H9 (cell line): ENCODE measurements at regions not wholly inside any gene's neighbourhood (a gene's known extent, or its start where the extent isn't known, plus 50 kb on each side); places are given as distances from the start of the nearest gene placed in this dataset.

Experiments used
- DNase-seq: peaks from one replicate; pipeline ENCODE4 v3.0.0-alpha.2; 2017
- H2AFZ ChIP-seq: one replicate; pipeline ENCODE4 v1.6.1; 2013; ENCODE audit warnings: mild to moderate bottlenecking, low read length, control low read depth, moderate library complexity
- H2AK5ac ChIP-seq: 2 replicates; pipeline ENCODE4 v1.6.1; 2013; ENCODE audit warnings: low read length, control low read depth, mixed read lengths; ENCODE audit not compliant: insufficient read length
- H2BK120ac ChIP-seq: one replicate; pipeline ENCODE4 v1.6.1; 2013; ENCODE audit warnings: low read depth, mild to moderate bottlenecking, low read length, control low read depth, inconsistent platforms; ENCODE audit not compliant: poor library complexity, severe bottlenecking
- H2BK12ac ChIP-seq: 2 replicates; pipeline ENCODE4 v1.6.1; 2013; ENCODE audit warnings: low read length, control low read depth, mixed read lengths, low read depth; ENCODE audit not compliant: insufficient read length
- H2BK15ac ChIP-seq: 2 replicates; pipeline ENCODE4 v1.6.1; 2013; ENCODE audit warnings: low read depth, low read length, control low read depth
- H2BK20ac ChIP-seq: one replicate; pipeline ENCODE4 v1.6.1; 2013; ENCODE audit warnings: low read depth, mild to moderate bottlenecking, low read length, control low read depth, inconsistent platforms; ENCODE audit not compliant: poor library complexity, severe bottlenecking
- H2BK5ac ChIP-seq: 2 replicates; pipeline ENCODE4 v1.6.1; 2013; ENCODE audit warnings: low read length, control low read depth, mixed read lengths; ENCODE audit not compliant: insufficient read length
- H3K14ac ChIP-seq: 2 replicates; pipeline ENCODE4 v1.6.1; 2013; ENCODE audit warnings: low read length, control low read depth; ENCODE audit not compliant: insufficient read depth
- H3K18ac ChIP-seq: 2 replicates; pipeline ENCODE4 v1.6.1; 2013; ENCODE audit warnings: low read depth, mild to moderate bottlenecking, mixed read lengths, low read length, control low read depth; ENCODE audit not compliant: insufficient read length
- H3K23ac ChIP-seq: 2 replicates; pipeline ENCODE4 v1.6.1; 2013; ENCODE audit warnings: low read length, control low read depth, mixed read lengths, low read depth; ENCODE audit not compliant: insufficient read length
- H3K23me2 ChIP-seq: 2 replicates; pipeline ENCODE4 v1.6.1; 2013; ENCODE audit warnings: low read depth, mild to moderate bottlenecking, mixed read lengths, low read length, control low read depth; ENCODE audit not compliant: insufficient read length, poor library complexity, severe bottlenecking
- H3K27ac ChIP-seq: 2 replicates; pipeline ENCODE4 v1.5.1; 2013; ENCODE audit warnings: low read length, control low read depth, mixed read lengths, low read depth; ENCODE audit not compliant: insufficient read length
- H3K27me3 ChIP-seq: 2 replicates; pipeline ENCODE4 v1.6.1; 2013; ENCODE audit warnings: low read length, control low read depth, inconsistent platforms; ENCODE audit not compliant: insufficient read depth
- H3K4ac ChIP-seq: 2 replicates; pipeline ENCODE4 v1.6.1; 2013; ENCODE audit warnings: low read depth, mild to moderate bottlenecking, control low read depth, inconsistent platforms, low read length, moderate library complexity
- H3K4me1 ChIP-seq: 2 replicates; pipeline ENCODE4 v1.6.1; 2013; ENCODE audit warnings: low read length, control low read depth, inconsistent platforms; ENCODE audit not compliant: insufficient read depth
- H3K4me2 ChIP-seq: 2 replicates; pipeline ENCODE4 v1.6.1; 2013; ENCODE audit warnings: low read length, control low read depth, mixed read lengths; ENCODE audit not compliant: insufficient read length, insufficient read depth
- H3K56ac ChIP-seq: 2 replicates; pipeline ENCODE4 v1.6.1; 2013; ENCODE audit warnings: low read depth, mild to moderate bottlenecking, mixed read lengths, low read length, control low read depth; ENCODE audit not compliant: insufficient read length
- H3K79me1 ChIP-seq: 2 replicates; pipeline ENCODE4 v1.6.1; 2013; ENCODE audit warnings: low read depth, mild to moderate bottlenecking, moderate library complexity, low read length, control low read depth, inconsistent platforms; ENCODE audit not compliant: insufficient read depth, poor library complexity, severe bottlenecking
- H3K79me2 ChIP-seq: 2 replicates; pipeline ENCODE4 v1.6.1; 2013; ENCODE audit warnings: low read length, control low read depth, inconsistent platforms; ENCODE audit not compliant: insufficient read depth
- H3K9ac ChIP-seq: 2 replicates; pipeline ENCODE4 v1.6.1; 2013; ENCODE audit warnings: low read length, control low read depth, mixed read lengths; ENCODE audit not compliant: insufficient read length; ENCODE audit errors: extremely low read depth
- H3K9me3 ChIP-seq: one replicate; pipeline ENCODE4 v1.6.1; 2013; ENCODE audit warnings: low read depth, low read length, inconsistent platforms; ENCODE audit not compliant: control insufficient read depth
- H3T11ph ChIP-seq: one replicate; pipeline ENCODE4 v1.6.1; 2013; ENCODE audit warnings: mild to moderate bottlenecking, low read length, control low read depth, inconsistent platforms
- H4K20me1 ChIP-seq: one replicate; pipeline ENCODE4 v1.6.1; 2013; ENCODE audit not compliant: control insufficient read depth, insufficient read length, insufficient read depth
- H4K5ac ChIP-seq: 2 replicates; pipeline ENCODE4 v1.6.1; 2013; ENCODE audit warnings: low read depth, mild to moderate bottlenecking, mixed read lengths, low read length, control low read depth; ENCODE audit not compliant: insufficient read length
- H4K8ac ChIP-seq: replicated peaks from 2 replicates; pipeline ENCODE4 v1.6.1; 2013; ENCODE audit warnings: low read length, control low read depth, mixed read lengths, low read depth; ENCODE audit not compliant: insufficient read length
- H4K91ac ChIP-seq: 2 replicates; pipeline ENCODE4 v1.6.1; 2013; ENCODE audit warnings: low read depth, mild to moderate bottlenecking, moderate library complexity, mixed read lengths, low read length, control low read depth; ENCODE audit not compliant: insufficient read length
- H3K27ac Mint-ChIP-seq, 3 experiments: 2 replicates in 2 of 3; 3 replicates in 1 of 3; pipeline ENCODE4 v1.8.0; 2020 to 2021; ENCODE audit warnings: mixed read lengths in 3 of 3, mild to moderate bottlenecking in 1 of 3, moderate library complexity in 1 of 3
- H3K27me3 Mint-ChIP-seq: 2 replicates; pipeline ENCODE4 v1.8.0; 2021; ENCODE audit warnings: low read depth, mild to moderate bottlenecking, moderate library complexity, mixed read lengths
- H3K36me3 Mint-ChIP-seq, 3 experiments: 2 replicates in 2 of 3; 3 replicates in 1 of 3; pipeline ENCODE4 v1.8.0; 2020 to 2021; ENCODE audit warnings: low read depth in 3 of 3, mixed read lengths in 3 of 3; ENCODE audit not compliant: insufficient read depth in 1 of 3
- H3K4me1 Mint-ChIP-seq, 2 experiments: 2 replicates each; pipeline ENCODE4 v1.8.0; 2020; ENCODE audit warnings: mixed read lengths in 2 of 2
- H3K4me3 Mint-ChIP-seq, 2 experiments: 2 replicates in 1 of 2; 3 replicates in 1 of 2; pipeline ENCODE4 v1.8.0; 2020 to 2021; ENCODE audit warnings: mild to moderate bottlenecking in 2 of 2, mixed read lengths in 2 of 2, moderate library complexity in 1 of 2
- H3K9me3 Mint-ChIP-seq, 2 experiments: 2 replicates in 1 of 2; 3 replicates in 1 of 2; pipeline ENCODE4 v1.8.0; 2020; ENCODE audit warnings: mild to moderate bottlenecking in 2 of 2, mixed read lengths in 2 of 2, moderate library complexity in 1 of 2
- CTCF ChIP-seq: fragments of 200-600 bp; sonication (generic); conservative IDR thresholded peaks from 3 replicates; pipeline ENCODE4 v1.8.0; 2021; ENCODE audit warnings: antibody characterized with exemption, mild to moderate bottlenecking
- WGBS: extraction: QIAGEN DNeasy Blood & Tissue Kit; methylation state at CpG from one replicate; pipeline ENCODE4 v1.1.7; 2013; ENCODE audit warnings: missing lambda C conversion rate, low lambda C conversion rate, mixed read lengths; ENCODE audit not compliant: insufficient read length; ENCODE audit errors: extremely low coverage; 5-methylcytosine and 5-hydroxymethylcytosine counted together

GRCh38 chr10:10247585-10247984, 770.1 kb upstream of the CELF2 start:
- Histone ChIP-seq H3K9ac (no peak overlapping the region), H3K14ac (no peak overlapping the region), H2AK5ac (no peak overlapping the region), H2BK20ac (no peak overlapping the region), H3K79me1 (no peaks in the 10 kb centered on the region), H3K4ac (no peak overlapping the region), H2BK120ac (no peak overlapping the region), H3K23ac (no peak overlapping the region), H2BK15ac (no peak overlapping the region), H3K23me2 (no peaks in the 10 kb centered on the region), H2BK12ac (no peak overlapping the region), H3T11ph (no peak overlapping the region), H3K4me1 (no peaks in the 10 kb centered on the region), H3K56ac (no peak overlapping the region), H3K27me3 (no peaks in the 10 kb centered on the region), H3K18ac (no peak overlapping the region), H3K79me2 (no peaks in the 10 kb centered on the region), H4K20me1 (no peaks in the 10 kb centered on the region), H3K9me3 (no peaks in the 10 kb centered on the region), H2AFZ (no peak overlapping the region), H4K8ac (no peak overlapping the region), H4K5ac (no peak overlapping the region), H3K27ac (no peak overlapping the region), H3K4me2 (no peak overlapping the region), H4K91ac (no peak overlapping the region), H2BK5ac (no peak overlapping the region)
- TF ChIP-seq CTCF: no peak
- Mint-ChIP-seq H3K36me3 (peaks cover 0 to 15% (median 2%) of the 10 kb centered on the region in 3 experiments; a peak in 4 of 7 replicates), H3K27ac (no peak overlapping the region), H3K4me3 (no peak overlapping the region), H3K27me3 (no peaks in the 10 kb centered on the region), H3K9me3 (peaks cover 3 to 5% of the 10 kb centered on the region in 2 experiments; a peak in 4 of 5 replicates), H3K4me1 (no peaks in the 10 kb centered on the region)
- WGBS: no CpG with 5 or more reads among the region's 6 CpGs
- DNase-seq: no peak
